Breast epithelium (tissue), 4 donors: ENCODE measurements at regions not wholly inside any gene's neighbourhood (a gene's known extent, or its start where the extent isn't known, plus 50 kb on each side); places are given as distances from the start of the nearest gene placed in this dataset.
"Not testable (repeated sequence)": the region's sequence is repeated elsewhere in the genome, so short reads cannot be mapped to it uniquely, and the experiment has no call there.

Experiments
- DNase-seq, 2 donors: peaks; one replicate each; pipeline ENCODE4 v3.0.0-alpha.2; 2019; ENCODE audit warnings: low spot score in 2 of 2
- H3K27ac ChIP-seq, 2 donors: fragments of 200-600 bp; sonication (generic) in 1 of 2; one replicate each; pipeline ENCODE4 v1.5.1; 2016 to 2019; ENCODE audit warnings: mild to moderate bottlenecking in 1 of 2
- H3K27me3 ChIP-seq, 2 donors: fragments of 200-600 bp; sonication (generic) in 1 of 2; one replicate each; pipeline versions ENCODE4 v1.5.1 to v1.6.0; 2017 to 2019; ENCODE audit warnings: control low read depth in 1 of 2, mild to moderate bottlenecking in 1 of 2
- H3K36me3 ChIP-seq: fragments of 200-600 bp; one replicate; pipeline ENCODE4 v1.5.1; 2019
- H3K4me1 ChIP-seq, 2 donors: fragments of 200-600 bp; sonication (generic); one replicate each; pipeline ENCODE4 v1.5.1; 2016 to 2019; ENCODE audit warnings: control low read depth in 1 of 2
- H3K4me3 ChIP-seq, 3 donors: fragments of 200-600 bp; sonication (generic); 1 replicate in 2 of 3; 2 replicates in 1 of 3; pipeline ENCODE4 v1.5.1; 2016 to 2019; ENCODE audit warnings: mild to moderate bottlenecking in 3 of 3, moderate library complexity in 2 of 3
- H3K9me3 ChIP-seq, 2 donors: fragments of 200-600 bp; sonication (generic) in 1 of 2; one replicate each; pipeline ENCODE4 v1.5.1; 2016 to 2019; ENCODE audit warnings: control low read depth in 1 of 2
- POLR2A ChIP-seq: fragments of 450-650 bp; IDR thresholded peaks from one replicate; pipeline ENCODE4 v1.6.1; 2016; ENCODE audit warnings: antibody characterized with exemption, mild to moderate bottlenecking, moderate library complexity
- POLR2AphosphoS5 ChIP-seq, 3 donors: sonication (generic); formaldehyde crosslinking; IDR thresholded peaks; one replicate each; pipeline ENCODE4 v1.6.1; 2017; ENCODE audit warnings: antibody characterized with exemption in 3 of 3
- intact Hi-C: fragments of 100-400 bp; cut with DNase I; formaldehyde crosslinking; loops from one replicate; pipeline ENCODE4 v1.15.1; 2023; ENCODE audit warnings: low total_unique reads
- TF ChIP-seq, protein P1 (sequence below), 3 donors: fragments of 450-650 bp; IDR thresholded peaks; one replicate each; pipeline ENCODE4 v1.5.1; 2016 to 2017; ENCODE audit warnings: antibody characterized with exemption in 3 of 3, mild to moderate bottlenecking in 3 of 3, moderate library complexity in 3 of 3

DNA sequence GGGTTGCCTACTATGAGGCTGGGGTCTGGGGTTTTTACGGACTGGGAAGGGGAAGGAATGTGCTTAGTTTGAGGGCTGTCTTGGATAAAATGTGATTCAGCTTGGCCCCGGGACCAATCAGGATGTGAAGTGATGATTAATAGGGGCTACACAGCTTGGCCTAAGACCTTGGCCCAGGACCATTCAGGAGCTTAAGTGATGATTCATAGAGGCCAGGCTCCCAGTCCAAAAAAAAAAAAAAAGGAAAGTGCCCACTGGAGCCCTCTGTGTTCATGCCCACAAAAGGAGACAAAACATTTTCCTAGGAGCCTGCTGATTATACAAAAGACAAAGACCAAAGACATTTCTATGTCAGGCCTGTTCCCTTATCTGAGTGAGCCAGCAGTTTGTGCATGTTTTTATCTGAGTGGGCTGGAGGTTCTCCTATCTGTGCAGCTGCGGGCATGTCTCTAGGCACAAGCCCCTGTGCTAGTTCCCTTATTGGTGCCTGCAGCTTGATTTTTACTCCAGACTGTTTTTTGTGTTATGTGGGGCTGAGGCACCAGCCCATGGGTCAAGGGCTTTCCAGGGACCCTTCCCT, 898.2 kb upstream of the GOT2 start:
- H3K36me3 ChIP-seq: no peaks in the 10 kb centered on the region
- H3K9me3 ChIP-seq: no peaks in the 10 kb centered on the region
- H3K27ac ChIP-seq: no peak overlapping the region
- DNase-seq: no peak
- TF ChIP-seq POLR2A: no peak
- TF ChIP-seq, protein P1, sequence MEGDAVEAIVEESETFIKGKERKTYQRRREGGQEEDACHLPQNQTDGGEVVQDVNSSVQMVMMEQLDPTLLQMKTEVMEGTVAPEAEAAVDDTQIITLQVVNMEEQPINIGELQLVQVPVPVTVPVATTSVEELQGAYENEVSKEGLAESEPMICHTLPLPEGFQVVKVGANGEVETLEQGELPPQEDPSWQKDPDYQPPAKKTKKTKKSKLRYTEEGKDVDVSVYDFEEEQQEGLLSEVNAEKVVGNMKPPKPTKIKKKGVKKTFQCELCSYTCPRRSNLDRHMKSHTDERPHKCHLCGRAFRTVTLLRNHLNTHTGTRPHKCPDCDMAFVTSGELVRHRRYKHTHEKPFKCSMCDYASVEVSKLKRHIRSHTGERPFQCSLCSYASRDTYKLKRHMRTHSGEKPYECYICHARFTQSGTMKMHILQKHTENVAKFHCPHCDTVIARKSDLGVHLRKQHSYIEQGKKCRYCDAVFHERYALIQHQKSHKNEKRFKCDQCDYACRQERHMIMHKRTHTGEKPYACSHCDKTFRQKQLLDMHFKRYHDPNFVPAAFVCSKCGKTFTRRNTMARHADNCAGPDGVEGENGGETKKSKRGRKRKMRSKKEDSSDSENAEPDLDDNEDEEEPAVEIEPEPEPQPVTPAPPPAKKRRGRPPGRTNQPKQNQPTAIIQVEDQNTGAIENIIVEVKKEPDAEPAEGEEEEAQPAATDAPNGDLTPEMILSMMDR (IDR thresholded peaks at IDR 0.05): no peak
- no peak for TF ChIP-seq POLR2AphosphoS5 (IDR thresholded peaks at IDR 0.05)
- intact Hi-C loops: no loop called here
- H3K4me1 ChIP-seq: no peaks in the 10 kb centered on the region
- H3K27me3 ChIP-seq: no peaks in the 10 kb centered on the region
- no peak overlapping the region for H3K4me3 ChIP-seq

DNA sequence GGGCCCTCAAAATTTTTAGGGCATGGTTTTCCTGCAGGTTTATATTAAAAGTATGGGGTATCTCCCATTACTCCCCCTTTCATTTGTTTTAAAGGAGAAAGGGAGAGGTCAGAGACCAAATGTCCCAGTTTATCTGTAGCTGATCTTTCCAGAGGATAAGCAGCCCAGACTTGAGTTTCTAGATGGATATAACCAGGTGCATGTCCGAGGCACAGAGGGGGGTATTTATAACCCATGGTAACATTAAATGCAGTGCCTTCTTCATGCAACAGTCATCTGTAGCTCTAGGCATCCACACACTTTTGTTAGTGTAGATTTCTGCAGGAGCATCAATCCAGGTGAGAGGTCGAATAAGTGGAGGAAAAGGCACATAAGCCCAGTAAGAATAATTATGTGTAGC, 890.3 kb upstream of the GOT2 start:
- DNase-seq, intact Hi-C loops, H3K9me3 ChIP-seq, H3K4me1 ChIP-seq, H3K4me3 ChIP-seq, H3K27me3 ChIP-seq, H3K36me3 ChIP-seq, H3K27ac ChIP-seq: not testable (repeated sequence)

DNA sequence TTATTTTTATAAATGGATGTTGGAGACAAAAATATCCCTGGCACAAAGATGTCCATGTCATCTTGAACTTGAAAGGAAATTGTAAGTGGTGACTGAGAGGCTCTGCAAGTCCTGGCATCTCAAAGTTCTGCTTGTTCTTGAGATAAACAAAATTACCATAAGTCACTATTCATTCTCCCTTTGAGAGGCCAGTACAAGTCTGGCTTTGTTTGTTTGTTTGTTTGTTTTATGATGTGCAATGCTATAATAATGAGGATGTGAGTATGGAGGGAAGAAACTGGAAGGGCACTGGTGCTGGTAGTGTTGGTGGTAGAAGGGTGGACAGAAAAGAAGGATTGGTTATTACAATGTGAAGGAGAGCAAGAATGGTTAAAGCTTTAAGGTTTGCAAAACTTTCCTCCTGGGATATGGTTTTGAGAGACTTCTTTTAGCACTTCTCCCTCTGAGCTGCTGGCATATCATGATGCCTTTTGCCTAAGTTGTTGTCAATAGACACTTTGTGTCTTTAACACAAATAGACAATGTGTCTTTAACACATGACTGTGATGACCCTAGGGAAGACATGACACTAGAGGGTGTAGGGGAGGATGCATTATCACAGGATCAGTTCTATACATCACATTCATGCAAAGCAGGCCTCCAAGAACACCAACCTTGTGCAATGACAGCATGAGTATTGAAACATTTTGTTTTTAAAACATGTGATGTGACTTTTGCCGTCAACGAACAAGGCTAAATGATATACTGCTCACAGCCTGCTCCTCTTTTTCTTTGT, 880.5 kb upstream of the GOT2 start:
- intact Hi-C loops: loop anchor here (5.0 kb wide), 1 partner anchor 883 kb away; no protein-coding TSS in a partner anchor
- Histone ChIP-seq H3K4me3 (no peak overlapping the region), H3K36me3 (no peaks in the 10 kb centered on the region), H3K27ac (no peak overlapping the region), H3K4me1 (no peaks in the 10 kb centered on the region), H3K27me3 (no peaks in the 10 kb centered on the region), H3K9me3 (no peaks in the 10 kb centered on the region)
- no peak for TF ChIP-seq POLR2AphosphoS5 (IDR thresholded peaks at IDR 0.05)
- no peak for TF ChIP-seq POLR2A
- TF ChIP-seq, protein P1 (IDR thresholded peaks at IDR 0.05): no peak
- no peak for DNase-seq

DNA sequence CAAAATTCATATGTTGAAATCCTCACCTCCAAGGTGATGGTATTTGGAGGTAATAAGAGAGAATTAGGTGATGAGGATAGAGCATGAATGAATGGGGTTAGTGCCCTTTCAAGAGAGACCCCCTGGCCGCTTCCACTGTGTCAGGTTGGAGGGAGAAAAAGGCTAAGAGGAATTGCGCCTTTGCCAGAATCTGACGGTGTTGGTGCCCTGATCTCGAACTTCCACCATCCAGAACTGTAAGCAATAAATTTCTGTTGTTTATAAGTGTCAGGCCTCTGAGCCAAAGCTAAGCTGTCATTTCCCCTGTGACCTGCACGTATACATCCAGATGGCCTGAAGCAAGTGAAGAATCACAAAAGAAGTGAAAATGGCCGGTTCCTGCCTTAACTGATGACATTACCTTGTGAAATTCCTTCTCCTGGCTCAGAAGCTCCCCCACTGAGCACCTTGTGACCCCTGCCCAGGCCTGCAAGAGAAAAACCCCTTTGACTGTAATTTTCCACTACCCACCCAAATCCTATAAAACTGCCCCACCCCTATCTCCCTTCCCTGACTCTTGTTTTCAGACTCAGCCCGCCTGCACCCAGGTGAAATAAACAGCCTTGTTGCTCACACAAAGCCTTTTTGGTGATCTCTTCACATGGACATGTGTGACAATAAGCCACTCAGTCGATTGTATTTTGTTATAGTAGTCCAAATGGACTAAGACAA, 878.9 kb upstream of the GOT2 start:
- H3K27ac ChIP-seq, H3K36me3 ChIP-seq, H3K9me3 ChIP-seq, H3K27me3 ChIP-seq, H3K4me1 ChIP-seq, DNase-seq, H3K4me3 ChIP-seq, intact Hi-C loops: not testable (repeated sequence)

DNA sequence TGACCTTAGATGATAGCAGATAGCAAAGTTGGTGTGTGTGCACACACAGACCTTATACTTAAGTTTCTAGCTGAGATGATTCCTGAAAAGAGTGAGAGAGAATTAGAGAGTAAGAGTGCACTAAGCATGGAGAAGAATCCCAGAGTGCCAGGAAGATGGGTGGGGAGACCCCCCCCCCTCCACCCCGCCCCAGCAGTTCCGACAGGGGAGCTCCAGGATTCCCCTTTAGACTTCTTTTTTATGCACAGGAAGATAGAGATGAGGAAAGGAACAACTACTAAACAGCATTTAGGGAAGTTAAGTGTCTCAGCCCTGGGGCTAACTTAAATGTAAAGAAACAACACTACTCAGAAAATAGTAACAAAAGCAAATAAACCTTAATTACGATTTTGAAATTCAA, 878.0 kb upstream of the GOT2 start:
- intact Hi-C loops: no loop called here

More for the DNA sequence above, 878.0 kb upstream of the GOT2 start:
- Histone ChIP-seq H3K4me1 (no peaks in the 10 kb centered on the region), H3K27me3 (no peaks in the 10 kb centered on the region), H3K9me3 (no peaks in the 10 kb centered on the region), H3K27ac (no peak overlapping the region), H3K36me3 (no peaks in the 10 kb centered on the region), H3K4me3 (no peak overlapping the region)
- TF ChIP-seq POLR2A (no peak), POLR2AphosphoS5 (IDR thresholded peaks at IDR 0.05) (no peak)
- TF ChIP-seq, protein P1 (IDR thresholded peaks at IDR 0.05): no peak
- DNase-seq: no peak
